Epithelial cell of proximal tubule (primary cell): ENCODE measurements at regions not wholly inside any gene's neighbourhood (a gene's known extent, or its start where the extent isn't known, plus 50 kb on each side); places are given as distances from the start of the nearest gene placed in this dataset.

Experiments
- DNase-seq: peaks from one replicate; pipeline ENCODE4 v3.0.0-alpha.2; 2011; ENCODE audit warnings: low read depth
- H3K4me3 ChIP-seq: 2 replicates; pipeline ENCODE4 v1.5.1; 2011; ENCODE audit warnings: low read depth, mild to moderate bottlenecking, low read length
- TF ChIP-seq, protein P1 (sequence below): conservative IDR thresholded peaks from 2 replicates; pipeline ENCODE4 v1.5.1; 2012; ENCODE audit warnings: low read depth, mild to moderate bottlenecking, low read length

DNA sequence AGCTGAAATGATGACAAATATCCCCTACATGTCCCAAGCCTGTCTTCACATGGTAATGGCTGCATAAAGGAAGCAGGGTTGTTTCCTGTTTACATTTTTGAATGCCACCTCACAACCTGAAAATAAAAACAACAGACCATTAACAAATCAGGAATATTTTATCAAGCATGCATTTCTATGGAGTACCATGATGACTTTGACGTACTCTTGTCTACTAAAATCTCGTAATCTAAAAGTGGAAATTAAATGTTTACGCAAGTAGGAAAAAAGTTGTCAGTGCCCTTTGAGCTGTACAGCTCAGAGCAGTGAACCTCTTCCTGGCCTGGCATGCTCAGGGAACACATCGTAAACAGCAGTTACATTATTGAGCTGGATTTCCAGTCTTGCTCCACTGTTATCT is 194.1 kb downstream of the INHBA start:
- no peak overlapping the region for H3K4me3 ChIP-seq
- DNase-seq = peak; percentile 12
- TF ChIP-seq, protein P1, sequence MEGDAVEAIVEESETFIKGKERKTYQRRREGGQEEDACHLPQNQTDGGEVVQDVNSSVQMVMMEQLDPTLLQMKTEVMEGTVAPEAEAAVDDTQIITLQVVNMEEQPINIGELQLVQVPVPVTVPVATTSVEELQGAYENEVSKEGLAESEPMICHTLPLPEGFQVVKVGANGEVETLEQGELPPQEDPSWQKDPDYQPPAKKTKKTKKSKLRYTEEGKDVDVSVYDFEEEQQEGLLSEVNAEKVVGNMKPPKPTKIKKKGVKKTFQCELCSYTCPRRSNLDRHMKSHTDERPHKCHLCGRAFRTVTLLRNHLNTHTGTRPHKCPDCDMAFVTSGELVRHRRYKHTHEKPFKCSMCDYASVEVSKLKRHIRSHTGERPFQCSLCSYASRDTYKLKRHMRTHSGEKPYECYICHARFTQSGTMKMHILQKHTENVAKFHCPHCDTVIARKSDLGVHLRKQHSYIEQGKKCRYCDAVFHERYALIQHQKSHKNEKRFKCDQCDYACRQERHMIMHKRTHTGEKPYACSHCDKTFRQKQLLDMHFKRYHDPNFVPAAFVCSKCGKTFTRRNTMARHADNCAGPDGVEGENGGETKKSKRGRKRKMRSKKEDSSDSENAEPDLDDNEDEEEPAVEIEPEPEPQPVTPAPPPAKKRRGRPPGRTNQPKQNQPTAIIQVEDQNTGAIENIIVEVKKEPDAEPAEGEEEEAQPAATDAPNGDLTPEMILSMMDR = no peak

DNA sequence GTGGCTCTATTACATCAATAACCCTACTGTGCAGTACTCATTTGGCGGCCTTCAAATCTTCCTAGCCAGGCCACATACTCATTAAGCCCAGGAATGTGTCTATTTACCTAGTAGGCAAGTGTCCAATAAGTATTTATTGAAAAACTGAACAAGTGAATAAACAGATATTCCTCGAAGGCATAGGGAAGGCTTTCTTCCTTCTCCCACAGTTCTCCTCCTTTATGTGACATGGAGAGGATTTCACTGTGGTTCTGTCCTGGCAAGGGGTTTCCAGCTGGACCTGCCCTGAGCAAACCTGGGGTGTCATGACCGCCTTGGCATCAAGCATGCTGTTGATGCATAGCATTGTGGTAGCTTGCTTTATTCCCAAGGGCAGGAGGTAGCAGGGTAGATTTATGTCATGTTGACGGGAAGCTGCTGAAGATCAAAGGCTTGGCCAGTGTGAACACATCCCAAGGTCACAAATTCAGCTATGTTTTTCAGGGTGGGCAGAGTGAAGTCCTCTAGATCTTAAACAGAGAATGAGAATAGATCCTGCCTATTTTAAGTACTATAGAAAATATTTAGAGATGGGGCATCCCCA is 195.1 kb downstream of the INHBA start:
- H3K4me3 ChIP-seq = no peak overlapping the region
- TF ChIP-seq, protein P1 = no peak
- no peak for DNase-seq

DNA sequence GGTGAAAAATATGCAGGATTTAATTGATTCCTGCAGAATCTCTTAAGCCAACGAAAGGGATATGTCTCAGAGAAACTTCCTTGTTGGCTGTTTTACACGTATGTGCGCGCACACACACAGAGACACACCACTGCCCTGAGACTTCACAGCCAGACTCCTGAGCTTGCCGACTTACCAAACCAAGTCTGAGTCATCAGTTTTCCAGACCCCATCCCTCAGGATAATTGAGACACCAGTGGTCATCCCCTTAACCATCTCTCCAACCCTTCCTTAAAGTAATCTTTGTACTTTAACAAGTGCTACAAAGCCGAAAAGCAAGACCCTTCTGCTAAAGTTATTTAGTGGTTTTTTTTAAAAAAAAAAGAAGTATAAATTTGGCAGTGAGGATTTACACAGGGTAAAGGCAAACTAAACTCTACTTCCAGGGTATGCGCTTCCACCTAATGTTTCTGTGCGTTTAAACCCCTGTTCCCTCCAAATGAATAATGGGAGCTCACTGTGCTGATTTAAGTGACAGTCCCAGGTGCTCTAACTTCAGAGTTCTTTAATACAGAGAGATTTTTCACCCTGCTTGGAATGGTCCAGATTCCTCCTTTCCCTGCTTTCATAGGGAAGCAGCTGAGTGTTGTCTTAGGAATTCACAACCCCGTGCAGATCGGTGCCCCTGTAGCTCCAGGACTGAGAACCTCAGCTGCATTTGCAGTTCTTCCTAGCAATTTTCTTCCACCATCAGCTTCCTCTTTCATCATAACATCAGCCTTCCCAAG is 198.5 kb downstream of the INHBA start:
- H3K4me3 ChIP-seq = no peak overlapping the region
- DNase-seq = no peak
- TF ChIP-seq, protein P1 = no peak

DNA sequence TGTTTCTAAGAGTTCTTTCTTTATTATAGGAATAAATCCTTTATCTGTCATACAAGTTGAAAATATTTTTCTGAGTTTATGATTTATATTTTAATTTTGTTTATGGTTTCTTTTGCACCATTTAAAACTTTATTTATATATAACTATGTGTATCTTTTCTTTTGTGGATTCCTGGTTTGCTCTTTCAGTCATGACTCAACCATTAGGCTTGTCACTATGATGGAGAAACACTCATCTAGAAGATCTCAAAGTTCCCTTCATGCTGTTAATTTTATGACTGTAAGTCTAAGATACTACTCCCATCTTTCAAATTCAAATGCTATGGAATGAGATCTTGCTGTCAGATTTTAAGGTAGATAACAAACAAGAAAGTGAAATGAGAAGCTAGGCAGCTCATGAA is 199.5 kb downstream of the INHBA start:
- no peak for DNase-seq
- no peak overlapping the region for H3K4me3 ChIP-seq
- TF ChIP-seq, protein P1 = no peak

DNA sequence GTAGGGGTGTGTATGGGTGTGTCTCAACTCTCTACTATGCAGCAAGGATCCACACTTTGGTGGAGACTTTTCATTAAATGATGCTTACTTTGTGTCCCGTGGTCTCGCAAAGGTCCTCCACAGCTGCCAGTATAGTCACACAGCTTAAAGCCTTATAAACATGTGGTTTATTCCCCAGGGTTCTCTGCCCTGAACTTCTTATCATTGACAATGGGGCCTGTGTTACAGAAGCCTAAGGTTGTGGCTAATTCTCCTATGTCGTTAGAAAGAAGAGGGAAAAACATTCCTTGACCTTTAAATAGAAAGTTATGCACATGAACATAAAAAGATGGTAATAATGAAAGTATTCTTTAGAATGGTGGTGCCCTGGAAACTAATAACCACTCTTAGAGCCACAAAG is 201.4 kb downstream of the INHBA start:
- DNase-seq = no peak
- TF ChIP-seq, protein P1 = no peak
- H3K4me3 ChIP-seq = no peak overlapping the region

DNA sequence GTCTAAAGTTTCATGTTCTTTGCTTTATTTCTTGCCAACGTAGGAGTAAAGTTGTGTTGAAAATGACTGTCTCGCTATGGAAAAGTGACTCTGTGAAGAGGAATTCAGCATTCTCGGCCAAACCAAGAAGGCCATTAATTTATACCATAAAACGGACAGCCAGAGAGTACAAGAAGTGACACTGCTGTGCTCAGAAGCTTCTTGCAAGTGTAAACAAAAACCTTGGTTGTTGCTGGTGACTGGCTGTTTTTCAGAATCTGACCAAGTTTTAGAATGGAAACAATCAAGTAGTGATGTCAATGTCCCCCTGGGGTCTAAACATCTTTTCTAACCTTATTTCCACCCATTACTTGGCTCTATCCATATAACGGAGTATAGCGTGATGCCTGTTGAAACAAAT is 201.9 kb downstream of the INHBA start:
- TF ChIP-seq, protein P1 = no peak
- DNase-seq = no peak
- no peak overlapping the region for H3K4me3 ChIP-seq

DNA sequence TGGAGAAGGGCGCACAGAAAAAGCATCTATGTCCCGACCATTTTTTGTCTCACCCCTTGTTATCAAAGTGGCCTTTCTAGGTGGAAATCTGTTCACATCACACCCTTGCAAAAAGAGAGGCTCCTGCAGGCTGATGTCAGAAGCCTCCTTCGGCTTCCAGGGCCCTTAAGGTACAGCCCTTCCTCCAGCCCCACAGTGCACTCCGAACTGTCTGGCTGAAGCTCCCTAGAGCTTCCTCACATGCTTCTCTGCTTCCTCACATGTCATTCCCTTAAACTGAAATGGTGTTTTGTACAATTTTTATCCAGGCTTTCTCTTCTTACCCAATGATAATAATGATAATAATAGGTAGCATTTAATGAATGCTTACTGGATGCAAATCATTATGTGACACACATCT is 210.3 kb downstream of the INHBA start:
- no peak for DNase-seq
- no peak overlapping the region for H3K4me3 ChIP-seq
- TF ChIP-seq, protein P1 = no peak
